RWPE1 (cell line): ENCODE measurements at regions not wholly inside any gene's neighbourhood (a gene's known extent, or its start where the extent isn't known, plus 50 kb on each side); places are given as distances from the start of the nearest gene placed in this dataset.

Experiments used
- CTCF ChIA-PET: fragments of 350-600 bp; sonication (Branson Sonifier 250); formaldehyde crosslinking; extraction: SDS; loops from one replicate; lab custom pipeline; 2021; lab: Yijun Ruan, JAX
- POLR2A ChIA-PET: fragments of 400-600 bp; formaldehyde crosslinking; extraction: SDS; loops from one replicate; lab custom pipeline; 2020; ENCODE audit warnings: antibody characterized with exemption; ENCODE audit not compliant: low non-redundant PET; lab: Yijun Ruan, JAX
- DNase-seq: peaks from one replicate; pipeline ENCODE4 v3.0.0; 2012; ENCODE audit warnings: low spot score
- H3K27ac ChIP-seq: fragments of 450-650 bp; 2 replicates; pipeline ENCODE4 v1.5.1; 2017
- TF ChIP-seq, protein P1 (sequence below): fragments of 450-650 bp; conservative IDR thresholded peaks from 2 replicates; pipeline ENCODE4 v1.5.1; 2017; ENCODE audit warnings: low read depth, mild to moderate bottlenecking

DNA sequence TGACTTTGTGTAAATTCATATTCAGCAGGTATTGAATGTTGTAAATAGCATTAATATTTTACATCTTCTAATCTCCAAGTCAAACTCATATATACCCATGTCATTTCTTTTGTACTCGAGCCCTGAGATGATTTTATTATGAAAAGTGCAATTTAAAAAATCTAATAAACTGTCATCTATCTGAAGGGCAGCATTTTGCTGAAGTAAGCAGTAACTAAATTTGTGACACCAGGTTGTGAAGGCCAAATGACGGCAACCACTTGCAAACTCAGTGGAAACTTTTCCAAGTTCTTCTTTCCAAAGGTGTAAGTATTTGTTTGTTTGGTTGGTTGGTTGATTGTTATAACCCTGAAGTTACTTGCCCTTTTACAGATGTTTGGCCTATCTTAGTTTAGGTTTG, 188.3 kb downstream of the GPR37 start:
- H3K27ac ChIP-seq, result no peak overlapping the region
- POLR2A ChIA-PET, result no interaction called here
- DNase-seq, result no peak
- CTCF ChIA-PET, result no interaction called here
- TF ChIP-seq, protein P1, sequence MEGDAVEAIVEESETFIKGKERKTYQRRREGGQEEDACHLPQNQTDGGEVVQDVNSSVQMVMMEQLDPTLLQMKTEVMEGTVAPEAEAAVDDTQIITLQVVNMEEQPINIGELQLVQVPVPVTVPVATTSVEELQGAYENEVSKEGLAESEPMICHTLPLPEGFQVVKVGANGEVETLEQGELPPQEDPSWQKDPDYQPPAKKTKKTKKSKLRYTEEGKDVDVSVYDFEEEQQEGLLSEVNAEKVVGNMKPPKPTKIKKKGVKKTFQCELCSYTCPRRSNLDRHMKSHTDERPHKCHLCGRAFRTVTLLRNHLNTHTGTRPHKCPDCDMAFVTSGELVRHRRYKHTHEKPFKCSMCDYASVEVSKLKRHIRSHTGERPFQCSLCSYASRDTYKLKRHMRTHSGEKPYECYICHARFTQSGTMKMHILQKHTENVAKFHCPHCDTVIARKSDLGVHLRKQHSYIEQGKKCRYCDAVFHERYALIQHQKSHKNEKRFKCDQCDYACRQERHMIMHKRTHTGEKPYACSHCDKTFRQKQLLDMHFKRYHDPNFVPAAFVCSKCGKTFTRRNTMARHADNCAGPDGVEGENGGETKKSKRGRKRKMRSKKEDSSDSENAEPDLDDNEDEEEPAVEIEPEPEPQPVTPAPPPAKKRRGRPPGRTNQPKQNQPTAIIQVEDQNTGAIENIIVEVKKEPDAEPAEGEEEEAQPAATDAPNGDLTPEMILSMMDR, result no peak

DNA sequence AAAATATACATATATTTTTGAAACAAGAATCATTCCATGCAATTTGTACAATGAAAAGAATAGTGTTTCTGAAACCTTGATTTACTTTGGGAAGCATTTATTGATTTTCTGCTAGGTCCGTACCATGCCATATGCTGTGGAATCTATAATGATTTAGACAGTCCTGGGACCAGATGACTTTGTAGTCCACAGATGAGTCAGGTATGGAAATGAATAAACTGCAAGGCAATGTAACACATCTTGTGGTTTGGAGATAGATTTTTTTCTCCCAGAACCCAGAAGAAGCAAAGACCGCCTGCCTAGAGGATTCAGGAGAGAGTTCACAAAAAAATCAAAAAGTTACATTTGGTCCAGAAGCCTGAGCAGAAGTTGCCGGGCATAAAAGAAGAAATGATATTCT, 190.4 kb downstream of the GPR37 start:
- TF ChIP-seq, protein P1, result no peak
- CTCF ChIA-PET, result no interaction called here
- POLR2A ChIA-PET, result no interaction called here

DNA sequence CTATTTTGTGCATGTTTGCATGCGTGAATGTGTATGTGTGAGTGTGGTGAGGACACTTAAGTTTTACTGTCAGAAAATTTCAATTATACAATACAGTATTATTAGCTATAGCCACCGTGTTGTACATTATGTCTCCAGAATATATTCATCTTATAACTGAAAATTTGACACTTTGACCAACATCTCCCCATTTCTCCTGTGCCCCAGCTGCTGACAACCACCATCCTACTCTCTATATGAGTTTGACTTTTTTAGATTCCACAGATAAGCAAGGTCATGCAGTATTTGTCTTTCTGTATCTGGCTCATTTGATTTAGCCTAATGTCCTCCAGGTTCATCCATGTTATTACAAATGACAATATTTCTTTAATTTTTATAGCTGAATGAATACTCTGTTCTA, 195.0 kb downstream of the GPR37 start:
- ChIA-PET CTCF (no interaction called here), POLR2A (no interaction called here)
- no peak for DNase-seq
- H3K27ac ChIP-seq, result no peak overlapping the region
- TF ChIP-seq, protein P1, result no peak

More for the DNA sequence above, 190.4 kb downstream of the GPR37 start:
- no peak overlapping the region for H3K27ac ChIP-seq
- no peak for DNase-seq

DNA sequence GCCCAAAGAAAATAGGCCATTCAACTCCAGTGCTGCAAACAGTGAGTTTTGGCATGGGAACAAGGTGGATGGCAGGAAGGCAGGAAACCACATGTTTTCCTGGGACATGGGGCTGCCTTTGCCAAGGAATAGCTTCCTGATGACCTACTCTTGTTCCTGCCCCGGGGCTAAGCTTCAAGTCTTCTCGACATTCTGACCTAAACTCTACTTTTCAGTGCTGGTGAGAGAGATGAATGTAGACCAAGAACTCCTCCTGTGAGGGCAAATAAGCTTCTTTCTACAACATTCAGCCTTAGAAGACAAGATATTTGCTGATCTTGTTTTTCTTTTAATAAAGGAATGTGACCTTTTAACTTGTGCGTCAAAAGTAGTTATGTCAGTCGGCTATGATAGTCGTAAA, 199.0 kb downstream of the GPR37 start:
- TF ChIP-seq, protein P1, result no peak
- no peak overlapping the region for H3K27ac ChIP-seq
- peak; percentile 49 for DNase-seq
- CTCF ChIA-PET, result no interaction called here
- POLR2A ChIA-PET, result no interaction called here

DNA sequence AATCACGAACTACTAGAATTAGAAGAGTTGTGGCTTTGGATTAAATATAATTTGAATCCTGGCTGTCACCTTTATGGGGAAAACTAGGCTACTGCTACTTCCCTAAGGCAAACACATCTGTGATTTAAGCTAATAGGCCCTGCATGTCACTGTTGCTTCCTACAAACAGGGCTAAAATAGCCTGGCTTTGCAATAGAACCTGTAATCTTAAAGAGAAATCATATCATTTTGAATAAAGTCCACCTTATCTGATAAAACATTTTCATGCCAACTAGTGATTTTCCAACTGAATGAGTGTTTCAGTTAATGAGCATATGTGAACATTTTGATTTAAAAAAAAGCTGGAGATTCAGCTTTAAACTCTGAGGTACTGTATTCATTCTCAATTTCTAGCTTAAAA, 208.0 kb downstream of the GPR37 start:
- POLR2A ChIA-PET, result no interaction called here
- DNase-seq, result no peak
- TF ChIP-seq, protein P1, result no peak
- CTCF ChIA-PET, result no interaction called here
- no peak overlapping the region for H3K27ac ChIP-seq

DNA sequence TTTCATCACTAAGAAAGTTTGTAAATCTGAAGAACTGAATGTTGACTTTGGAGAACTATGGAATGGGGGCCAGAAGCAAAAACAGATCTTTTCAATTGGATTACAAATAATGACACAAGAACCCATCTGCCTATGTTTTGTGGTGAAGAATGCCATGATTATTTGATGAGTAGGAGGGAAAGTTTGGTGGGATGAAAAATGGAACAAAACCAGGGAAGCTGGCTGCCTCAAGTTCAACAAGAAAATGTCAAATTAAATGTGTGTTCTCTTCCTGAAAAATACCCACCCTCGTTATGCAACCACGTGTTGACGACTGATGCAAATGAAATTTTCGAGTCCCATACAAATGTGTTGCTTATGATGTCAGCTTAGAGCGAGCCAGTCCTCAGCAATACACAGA, 208.5 kb downstream of the GPR37 start:
- ChIA-PET POLR2A (no interaction called here), CTCF (no interaction called here)
- TF ChIP-seq, protein P1, result no peak

DNA sequence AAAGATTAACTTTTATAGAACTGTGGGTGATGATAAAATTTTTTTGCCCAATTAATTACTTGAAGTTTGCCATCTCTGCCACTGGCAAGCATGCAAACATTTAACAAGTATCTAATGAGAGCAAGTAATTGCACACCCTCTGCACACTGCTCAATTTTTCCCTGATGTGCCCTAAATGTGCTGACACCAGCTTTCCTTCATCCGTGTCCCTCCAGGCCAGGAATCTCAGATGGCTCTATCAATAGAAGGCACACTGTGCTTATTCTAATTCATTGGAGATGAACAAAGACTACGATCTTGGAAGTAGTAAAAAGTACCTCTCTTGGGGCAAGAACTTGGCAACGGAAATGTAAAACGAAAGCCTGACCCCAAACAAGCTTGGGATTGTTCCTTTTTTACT, 212.1 kb downstream of the GPR37 start:
- CTCF ChIA-PET, result no interaction called here
- POLR2A ChIA-PET, result no interaction called here
- H3K27ac ChIP-seq, result no peak overlapping the region
- DNase-seq, result no peak
- TF ChIP-seq, protein P1, result no peak

More for the DNA sequence above, 208.5 kb downstream of the GPR37 start:
- no peak for DNase-seq
- no peak overlapping the region for H3K27ac ChIP-seq
